Activated naive CD4-positive, alpha-beta T cell treated with anti-CD3 and anti-CD28 coated beads, Interleukin-2, amount 50 U/mL, for 72 hours (primary cell): ENCODE measurements at regions not wholly inside any gene's neighbourhood (a gene's known extent, or its start where the extent isn't known, plus 50 kb on each side); places are given as distances from the start of the nearest gene placed in this dataset.

ENCODE experiments used
- ATAC-seq, 2 donors: fragments of 150-1000 bp; cut with Tn5 transposase; 2 replicates each; pipeline ENCODE4 v1.10.0; 2021; ENCODE audit warnings: mild to moderate bottlenecking in 2 of 2, moderate library complexity in 2 of 2
- DNase-seq, 2 donors: peaks; one replicate each; pipeline ENCODE4 v3.0.0; 2021 to 2022; ENCODE audit warnings: low spot score in 2 of 2
- H3K27ac Mint-ChIP-seq, 2 donors: one replicate each; pipeline ENCODE4 v1.8.0; 2022; ENCODE audit warnings: mild to moderate bottlenecking in 2 of 2, mixed read lengths in 2 of 2
- H3K36me3 Mint-ChIP-seq, 2 donors: one replicate each; pipeline ENCODE4 v1.8.0; 2022; ENCODE audit warnings: mixed read lengths in 2 of 2
- H3K9me3 Mint-ChIP-seq, 2 donors: one replicate each; pipeline ENCODE4 v1.8.0; 2022; ENCODE audit warnings: mixed read lengths in 2 of 2

GRCh38 chr1:227459326-227459841 lies 104.0 kb upstream of the ZNF678 start:
- no peak for ATAC-seq
- Mint-ChIP-seq H3K27ac (no peak overlapping the region), H3K36me3 (no peaks in the 10 kb centered on the region), H3K9me3 (no peaks in the 10 kb centered on the region)
- DNase-seq = no peak

GRCh38 chr1:227454686-227455085 lies 108.7 kb upstream of the ZNF678 start:
- ATAC-seq (no peak), DNase-seq (no peak)
- Mint-ChIP-seq H3K27ac (no peak overlapping the region), H3K36me3 (no peaks in the 10 kb centered on the region), H3K9me3 (no peaks in the 10 kb centered on the region)

- ATAC-seq (no peak), DNase-seq (no peak)
- Mint-ChIP-seq H3K36me3 (no peaks in the 10 kb centered on the region), H3K27ac (no peak overlapping the region), H3K9me3 (no peaks in the 10 kb centered on the region)
Measured at GRCh38 chr1:227453631-227454355, 109.6 kb upstream of the ZNF678 start.

GRCh38 chr1:227451954-227452353 lies 111.4 kb upstream of the ZNF678 start:
- Mint-ChIP-seq H3K9me3 (no peaks in the 10 kb centered on the region), H3K27ac (no peak overlapping the region), H3K36me3 (no peaks in the 10 kb centered on the region)
- DNase-seq (no peak), ATAC-seq (no peak)

- no peak for ATAC-seq
Measured at GRCh38 chr1:227451057-227451456, 112.3 kb upstream of the ZNF678 start.

GRCh38 chr1:227450489-227450888 lies 112.9 kb upstream of the ZNF678 start:
- DNase-seq = no peak
- Mint-ChIP-seq H3K36me3 (no peaks in the 10 kb centered on the region), H3K9me3 (no peaks in the 10 kb centered on the region), H3K27ac (no peak overlapping the region)
- no peak for ATAC-seq

More at GRCh38 chr1:227451057-227451456, 112.3 kb upstream of the ZNF678 start:
- Mint-ChIP-seq H3K27ac (no peak overlapping the region), H3K9me3 (no peaks in the 10 kb centered on the region), H3K36me3 (no peaks in the 10 kb centered on the region)
- DNase-seq = no peak

GRCh38 chr1:227449741-227450441 lies 113.5 kb upstream of the ZNF678 start:
- no peaks in the 10 kb centered on the region for H3K9me3 Mint-ChIP-seq
- no peaks in the 10 kb centered on the region for H3K36me3 Mint-ChIP-seq
- no peak for ATAC-seq
- DNase-seq = no peak
- H3K27ac Mint-ChIP-seq = no peak overlapping the region

GRCh38 chr1:227449051-227449450 lies 114.3 kb upstream of the ZNF678 start:
- Mint-ChIP-seq H3K36me3 (no peaks in the 10 kb centered on the region), H3K9me3 (no peaks in the 10 kb centered on the region), H3K27ac (no peak overlapping the region)
- DNase-seq (peak in 1 of 2 donors; percentile 46), ATAC-seq (peak in 1 of 2 donors; percentile 60)

- DNase-seq (no peak), ATAC-seq (no peak)
- no peaks in the 10 kb centered on the region for H3K9me3 Mint-ChIP-seq
- no peaks in the 10 kb centered on the region for H3K36me3 Mint-ChIP-seq
- no peak overlapping the region for H3K27ac Mint-ChIP-seq
Measured at GRCh38 chr1:227447531-227447990, 115.8 kb upstream of the ZNF678 start.

GRCh38 chr1:227445746-227446145 lies 117.6 kb upstream of the ZNF678 start:
- Mint-ChIP-seq H3K9me3 (no peaks in the 10 kb centered on the region), H3K27ac (no peak overlapping the region), H3K36me3 (no peaks in the 10 kb centered on the region)
- ATAC-seq = no peak
- no peak for DNase-seq

GRCh38 chr1:227445092-227445674 lies 118.2 kb upstream of the ZNF678 start:
- Mint-ChIP-seq H3K27ac (no peak overlapping the region), H3K36me3 (no peaks in the 10 kb centered on the region), H3K9me3 (no peaks in the 10 kb centered on the region)
- DNase-seq (no peak), ATAC-seq (no peak)

- no peak overlapping the region for H3K27ac Mint-ChIP-seq
Measured at GRCh38 chr1:227440182-227440581, 121.9 kb upstream of the CDC42BPA start.

GRCh38 chr1:227437495-227438008 lies 119.3 kb upstream of the CDC42BPA start:
- no peak overlapping the region for H3K27ac Mint-ChIP-seq
- peak in 1 of 2 donors; percentile 57 for ATAC-seq

More at GRCh38 chr1:227440182-227440581, 121.9 kb upstream of the CDC42BPA start:
- ATAC-seq (no peak), DNase-seq (no peak)
- H3K36me3 Mint-ChIP-seq = no peaks in the 10 kb centered on the region
- no peaks in the 10 kb centered on the region for H3K9me3 Mint-ChIP-seq

GRCh38 chr1:227434808-227435444 lies 116.6 kb upstream of the CDC42BPA start:
- ATAC-seq (no peak), DNase-seq (no peak)
- Mint-ChIP-seq H3K9me3 (no peaks in the 10 kb centered on the region), H3K36me3 (no peaks in the 10 kb centered on the region), H3K27ac (no peak overlapping the region)

More at GRCh38 chr1:227437495-227438008, 119.3 kb upstream of the CDC42BPA start:
- Mint-ChIP-seq H3K36me3 (no peaks in the 10 kb centered on the region), H3K9me3 (no peaks in the 10 kb centered on the region)
- no peak for DNase-seq

- no peaks in the 10 kb centered on the region for H3K36me3 Mint-ChIP-seq
- H3K27ac Mint-ChIP-seq = peak overlapping the region in 1 of 2 donors; percentile 75
- DNase-seq (no peak), ATAC-seq (no peak)
- no peaks in the 10 kb centered on the region for H3K9me3 Mint-ChIP-seq
Measured at GRCh38 chr1:227433663-227434341, 115.5 kb upstream of the CDC42BPA start.

GRCh38 chr1:227432981-227433380 lies 114.7 kb upstream of the CDC42BPA start:
- Mint-ChIP-seq H3K36me3 (no peaks in the 10 kb centered on the region), H3K9me3 (no peaks in the 10 kb centered on the region), H3K27ac (no peak overlapping the region)
- DNase-seq (no peak), ATAC-seq (no peak)
